ENCODE measurements at regions not wholly inside any gene's neighbourhood (a gene's known extent, or its start where the extent isn't known, plus 50 kb on each side); places are given as distances from the start of the nearest gene placed in this dataset.
"Not testable (repeated sequence)": the region's sequence is repeated elsewhere in the genome, so short reads cannot be mapped to it uniquely, and the experiment has no call there.

DNA sequence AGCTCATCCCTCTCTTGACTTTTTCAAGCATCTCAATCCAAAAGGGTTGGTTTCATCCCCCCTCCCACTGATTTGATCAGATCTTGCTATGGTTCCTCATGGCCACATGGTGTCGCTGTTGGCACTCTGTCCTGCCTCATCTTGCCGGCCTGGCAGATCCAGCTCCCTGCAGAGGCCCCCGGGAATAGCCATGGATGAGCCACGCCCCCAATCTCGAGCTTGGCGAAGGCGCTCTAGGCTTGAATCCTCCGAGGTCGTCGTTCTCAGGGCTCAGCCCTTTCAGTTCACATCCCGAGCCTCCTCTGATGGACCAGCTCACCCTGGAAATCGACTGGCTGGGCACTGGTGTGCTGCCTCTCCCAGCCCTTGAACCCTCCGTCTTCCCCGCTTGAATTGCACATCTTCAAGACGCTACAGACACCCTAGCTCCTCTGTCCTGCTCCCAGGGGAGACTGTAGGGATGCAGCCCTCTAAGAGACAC lies 628.7 kb downstream of the TYW1 start:
- DNase-seq, result peak; percentile 78

DNA sequence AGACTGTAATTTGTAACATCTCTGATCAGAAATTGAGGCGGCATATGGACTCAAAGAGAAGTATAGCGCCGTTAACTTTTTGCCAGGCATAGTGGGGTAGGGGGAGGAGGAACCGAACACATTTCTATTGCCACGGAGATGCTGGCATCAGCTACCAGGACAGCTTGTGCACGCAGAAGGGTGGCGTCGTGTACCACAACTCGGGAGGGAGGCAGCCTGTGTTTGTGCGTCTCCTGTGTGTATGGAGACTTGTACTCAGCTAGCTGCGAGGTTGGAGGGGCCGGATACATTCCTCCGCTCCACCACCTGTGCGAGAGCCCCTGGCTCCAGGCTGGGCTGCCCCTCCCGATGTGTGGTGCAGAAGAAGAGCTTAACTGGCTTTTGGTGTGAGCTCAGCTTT lies 634.8 kb downstream of the TYW1 start:
- DNase-seq, result no peak

DNA sequence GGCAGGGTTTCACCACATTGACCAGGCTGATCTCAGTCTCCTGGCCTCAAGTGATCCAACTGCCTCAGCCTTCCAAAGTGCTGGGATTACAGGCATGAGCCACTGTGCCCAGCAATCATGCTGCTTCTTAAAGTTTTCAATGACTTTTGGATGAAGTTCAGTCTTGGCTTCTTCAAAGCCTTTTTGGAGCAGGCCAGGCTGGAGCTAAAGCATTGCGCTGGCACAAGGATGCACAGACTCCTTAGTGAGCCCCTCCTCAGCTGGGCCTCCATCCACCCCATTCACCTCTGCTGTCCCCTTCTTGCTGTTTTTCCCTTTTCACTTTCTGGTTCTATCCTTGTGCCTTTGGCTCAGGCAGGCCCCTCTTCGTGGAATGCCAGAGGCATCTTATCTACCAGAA lies 638.6 kb downstream of the TYW1 start:
- DNase-seq, result no peak

DNA sequence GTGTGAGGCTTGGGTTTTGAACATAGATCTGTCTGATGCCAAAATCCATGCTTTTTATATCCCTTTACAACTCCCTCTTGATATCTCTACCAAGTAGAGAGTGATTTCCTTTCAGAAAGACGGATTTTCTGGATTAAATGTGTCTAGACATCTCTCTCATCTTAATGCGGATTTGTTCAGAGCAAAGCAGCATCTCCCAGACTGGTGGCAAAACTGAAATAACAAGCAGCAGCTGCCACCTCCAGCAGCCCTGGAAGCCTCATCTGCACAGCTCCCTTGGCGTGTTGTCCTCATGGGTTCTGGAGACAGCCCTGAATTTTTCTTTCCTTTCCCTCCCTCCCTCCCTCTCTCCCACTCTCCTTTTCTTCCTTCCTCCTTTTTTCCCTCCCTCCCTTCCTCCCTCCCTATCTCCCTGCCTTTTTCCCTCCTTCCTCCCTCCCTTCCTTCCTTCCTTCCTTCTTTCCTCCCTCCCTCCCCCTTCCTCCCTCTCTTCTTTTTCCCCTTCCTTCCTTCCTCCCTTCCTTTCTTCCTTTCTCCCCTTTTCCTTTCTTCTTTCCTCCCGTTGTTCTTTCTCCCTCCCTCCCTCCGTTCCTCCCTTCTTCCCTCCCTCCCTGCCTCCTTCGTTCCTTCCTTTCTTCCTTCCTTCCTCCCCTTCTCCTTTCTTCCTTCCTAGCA lies 639.9 kb downstream of the TYW1 start:
- DNase-seq, result no peak

DNA sequence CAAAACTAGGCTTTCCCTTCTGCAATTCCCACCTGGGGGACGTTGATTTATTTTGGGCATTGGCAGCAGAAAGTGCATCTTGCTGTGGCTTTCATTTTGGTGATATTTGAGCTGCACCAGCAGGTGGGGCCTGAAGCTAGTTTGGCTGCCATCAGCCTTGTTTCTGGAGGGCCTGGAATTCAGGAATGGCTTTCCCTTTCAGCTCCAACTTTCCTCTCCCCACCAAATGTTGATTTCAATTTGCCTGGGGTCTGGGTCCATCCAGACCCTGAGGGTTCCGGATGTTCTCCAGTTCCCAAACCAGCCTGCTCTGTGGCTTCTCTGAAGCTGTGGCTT lies 640.4 kb downstream of the TYW1 start:
- DNase-seq, result no peak

- not testable (repeated sequence) for DNase-seq
Measured at GRCh38 chr7:67642542-67642941, 645.9 kb downstream of the TYW1 start.

DNA sequence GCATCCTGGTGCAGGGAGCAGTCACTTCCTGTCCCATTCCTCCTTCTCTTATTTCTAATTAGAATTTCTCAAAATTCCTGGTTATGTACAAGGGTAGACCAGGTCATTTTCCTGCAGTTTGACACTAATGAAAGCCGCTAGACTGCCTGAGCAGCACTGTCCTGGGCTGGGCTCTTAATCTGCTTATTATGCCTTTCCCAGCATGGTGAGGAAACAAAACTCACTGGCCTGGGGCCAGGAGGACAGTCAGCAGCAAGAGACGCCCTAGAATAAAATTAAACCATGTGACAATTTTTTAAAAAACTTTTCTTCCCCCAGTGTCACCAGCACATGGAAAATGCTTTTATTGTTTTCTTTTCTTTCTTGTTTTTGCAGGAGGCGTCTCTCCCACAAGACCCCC lies 647.5 kb downstream of the TYW1 start:
- DNase-seq, result no peak

DNA sequence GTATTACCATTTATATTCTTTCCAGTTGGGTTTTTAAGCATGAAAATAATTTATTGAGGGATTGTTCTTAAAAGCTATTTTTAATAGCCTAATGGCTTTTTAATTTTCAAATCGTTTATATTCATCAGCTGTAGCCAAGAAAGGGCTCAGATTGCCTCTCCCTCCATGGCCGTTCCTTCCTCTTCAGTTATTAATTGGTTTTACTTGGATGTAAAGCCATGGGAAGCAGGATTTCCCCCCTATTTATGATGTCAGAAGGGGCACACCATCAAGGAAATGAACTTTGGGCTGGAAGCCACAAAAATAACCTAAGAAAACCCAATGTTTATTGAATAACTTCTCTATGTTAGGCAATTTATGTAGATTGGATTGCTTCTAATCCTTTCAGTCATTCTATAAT lies 656.3 kb downstream of the TYW1 start:
- DNase-seq, result no peak

DNA sequence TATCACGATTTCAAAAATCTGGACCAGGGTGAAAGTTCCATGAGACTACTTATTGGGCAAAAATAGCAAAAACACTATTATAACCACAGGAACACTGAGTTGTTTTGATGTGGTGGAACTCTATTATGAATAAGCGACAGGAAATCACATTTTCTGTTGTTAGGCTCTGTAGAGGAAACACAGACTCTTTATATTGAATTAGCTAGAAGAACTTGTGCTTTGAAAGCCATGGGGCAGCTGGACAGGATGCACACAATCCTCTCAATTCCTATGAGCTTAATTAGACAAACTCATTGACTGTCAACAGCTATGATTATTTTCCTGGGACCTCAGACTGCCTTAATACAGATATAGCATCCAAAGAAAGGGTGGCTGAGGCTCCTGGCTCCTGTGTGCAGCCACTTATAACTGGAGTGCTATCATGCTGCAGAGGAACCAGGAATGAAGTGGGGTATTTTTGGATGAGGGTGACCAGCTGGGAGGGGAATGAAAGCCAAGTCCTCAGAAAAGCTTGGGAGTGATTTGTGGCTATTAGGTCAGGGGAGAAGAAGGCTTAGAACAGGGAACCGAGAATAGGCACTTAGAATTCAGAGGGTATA lies 657.3 kb downstream of the TYW1 start:
- DNase-seq, result no peak

GRCh38 chr7:67654642-67655041 lies 658.0 kb downstream of the TYW1 start:
- DNase-seq, result peak; percentile 25

- DNase-seq, result peak; percentile 10
Measured at GRCh38 chr7:67655168-67655567, 658.5 kb downstream of the TYW1 start.

- DNase-seq, result no peak
Measured at GRCh38 chr7:67659091-67659490, 662.5 kb downstream of the TYW1 start.

DNA sequence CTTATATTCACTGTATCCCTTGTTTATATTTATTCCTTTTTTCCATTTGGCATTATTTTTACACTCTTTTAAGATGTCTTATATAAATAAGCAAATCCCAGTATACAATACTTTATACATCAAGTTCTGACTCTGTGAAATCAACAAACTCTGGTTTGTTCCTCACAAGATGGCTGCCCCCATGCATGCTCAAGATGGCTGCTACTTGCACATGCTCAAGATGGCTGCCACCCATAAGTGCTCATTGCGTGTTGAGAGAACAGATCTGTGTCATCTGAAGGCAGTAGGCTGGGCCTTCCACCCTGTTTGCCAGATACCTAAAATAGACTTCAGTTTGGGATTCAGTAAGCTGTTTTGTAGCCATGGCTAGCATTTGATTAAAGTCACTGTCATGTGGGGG lies 666.2 kb downstream of the TYW1 start:
- DNase-seq, result no peak

- DNase-seq, result no peak
Measured at GRCh38 chr7:67663644-67664043, 667.0 kb downstream of the TYW1 start.

DNA sequence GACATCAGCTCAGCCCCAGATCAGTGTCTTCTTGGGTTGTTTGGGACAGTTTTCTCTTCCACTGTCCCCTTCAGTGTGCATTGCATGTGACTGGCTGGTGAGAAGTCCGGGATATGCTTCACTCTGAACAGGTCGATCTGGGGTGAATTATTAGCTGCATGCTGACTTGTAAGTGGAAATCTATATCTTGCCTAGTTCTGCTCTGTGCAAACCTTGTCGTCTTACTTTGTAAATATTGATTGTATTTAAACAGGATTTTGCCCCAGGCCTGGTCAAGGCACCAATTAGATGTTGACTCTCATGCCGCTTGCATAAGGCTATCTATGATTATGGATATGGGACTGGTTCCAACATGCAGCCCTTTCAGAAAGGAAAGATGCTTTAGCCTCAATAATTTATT lies 669.7 kb downstream of the TYW1 start:
- DNase-seq, result not testable (repeated sequence)

DNA sequence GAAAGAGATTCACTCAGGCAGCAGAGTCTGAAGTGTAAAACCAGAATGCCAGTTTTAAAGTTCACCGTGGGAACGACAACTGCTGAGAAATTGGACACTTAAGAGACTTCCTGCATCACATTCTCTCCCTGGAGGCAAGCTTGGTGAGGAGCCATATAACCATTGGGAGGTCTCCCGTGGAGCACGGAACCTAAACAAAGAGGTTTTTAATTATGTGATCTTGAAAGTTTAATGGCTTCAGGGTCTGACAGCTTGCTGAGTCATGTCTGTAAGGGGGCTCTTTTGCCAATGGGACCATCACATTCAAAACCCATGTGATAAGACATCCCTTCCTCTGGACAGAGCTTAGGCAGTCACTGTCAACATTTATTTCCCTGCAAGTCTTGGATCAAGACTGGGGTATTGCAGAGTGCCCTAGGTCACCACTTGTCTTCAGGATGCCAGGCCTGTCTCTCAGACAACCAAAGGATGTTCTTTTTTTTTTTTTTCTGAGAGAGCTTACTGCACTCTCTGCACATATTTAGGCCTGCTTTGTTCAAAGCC lies 674.4 kb downstream of the TYW1 start:
- DNase-seq, result peak; percentile 71

- DNase-seq, result no peak
Measured at GRCh38 chr7:67673861-67674260, 677.2 kb downstream of the TYW1 start.

GRCh38 chr7:67674862-67675261 lies 678.2 kb downstream of the TYW1 start:
- DNase-seq, result not testable (repeated sequence)

DNA sequence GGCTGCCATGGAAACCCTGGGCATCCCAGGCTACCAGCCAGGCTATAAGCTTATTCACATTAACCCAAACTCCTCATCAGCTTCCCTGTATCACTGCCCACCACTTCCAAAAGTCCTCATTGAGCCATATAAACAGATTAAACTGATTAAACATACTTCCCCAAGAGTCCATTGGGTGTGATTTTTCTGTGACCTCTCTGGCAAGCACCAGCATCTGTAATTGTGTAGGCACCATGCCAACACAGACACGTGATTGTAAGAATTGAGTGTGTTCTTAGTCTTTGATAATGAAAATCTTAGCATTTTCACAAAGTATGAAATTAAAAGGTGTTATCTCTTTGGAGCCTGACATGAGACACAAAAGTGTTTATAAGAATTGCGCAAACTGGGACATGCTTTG lies 679.3 kb downstream of the TYW1 start:
- DNase-seq, result no peak

DNA sequence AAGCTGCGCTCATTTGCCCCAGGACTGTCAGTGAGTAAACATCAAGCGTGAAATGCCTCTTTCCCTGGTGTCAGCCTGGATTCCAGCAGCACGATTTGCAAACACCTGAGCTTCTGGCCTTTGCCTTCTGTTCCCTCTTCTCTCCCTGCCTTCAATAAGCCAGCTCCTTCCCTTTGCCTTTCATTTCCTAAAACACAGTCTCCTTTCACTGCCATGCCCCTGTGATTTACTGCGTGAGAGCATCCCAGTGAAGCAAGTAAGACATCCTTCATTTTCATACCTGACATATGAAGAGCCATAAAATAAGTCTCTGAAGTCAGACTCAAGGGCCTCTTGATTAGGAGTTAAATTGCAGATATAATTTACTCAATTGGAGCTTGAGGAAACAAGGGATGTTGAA lies 681.8 kb downstream of the TYW1 start:
- no peak for DNase-seq

DNA sequence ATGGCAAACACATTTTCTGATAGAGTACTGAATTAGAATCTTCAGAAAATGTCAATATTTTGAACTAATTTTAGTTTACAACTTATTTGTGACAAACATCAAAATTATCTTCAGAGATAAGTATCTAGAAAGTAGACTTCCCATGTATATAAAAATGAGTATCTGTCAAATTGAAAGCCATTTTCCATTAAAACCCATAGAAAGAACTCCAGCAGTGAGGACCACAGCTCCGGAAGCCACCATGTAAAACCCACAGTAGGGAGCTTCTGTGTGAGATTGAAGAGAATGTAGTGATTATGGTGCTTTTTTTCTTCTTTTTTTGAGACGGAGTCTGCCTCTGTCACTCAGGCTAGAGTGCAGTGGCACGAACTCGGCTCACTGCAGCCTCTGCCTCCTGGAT lies 687.0 kb downstream of the TYW1 start:
- DNase-seq, result no peak

DNA sequence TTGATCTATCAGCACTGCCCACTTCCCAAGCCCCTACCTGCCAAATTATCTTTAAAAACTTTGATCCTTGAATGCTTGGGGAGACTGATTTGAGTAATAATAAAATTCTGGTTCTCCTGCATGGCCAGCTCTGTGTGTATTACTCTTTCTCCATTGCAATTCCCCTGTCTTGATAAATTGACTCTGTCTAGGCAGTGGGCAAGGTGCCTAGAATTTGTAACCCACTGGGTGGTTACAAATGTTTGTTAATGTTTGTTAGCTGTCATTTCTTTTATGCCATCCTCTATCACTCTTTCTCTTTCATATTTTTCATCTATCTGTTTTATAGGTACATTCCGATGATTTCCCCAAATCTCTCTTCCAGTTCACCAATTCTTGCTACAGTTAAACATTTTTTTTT lies 694.1 kb downstream of the TYW1 start:
- DNase-seq, result no peak

DNA sequence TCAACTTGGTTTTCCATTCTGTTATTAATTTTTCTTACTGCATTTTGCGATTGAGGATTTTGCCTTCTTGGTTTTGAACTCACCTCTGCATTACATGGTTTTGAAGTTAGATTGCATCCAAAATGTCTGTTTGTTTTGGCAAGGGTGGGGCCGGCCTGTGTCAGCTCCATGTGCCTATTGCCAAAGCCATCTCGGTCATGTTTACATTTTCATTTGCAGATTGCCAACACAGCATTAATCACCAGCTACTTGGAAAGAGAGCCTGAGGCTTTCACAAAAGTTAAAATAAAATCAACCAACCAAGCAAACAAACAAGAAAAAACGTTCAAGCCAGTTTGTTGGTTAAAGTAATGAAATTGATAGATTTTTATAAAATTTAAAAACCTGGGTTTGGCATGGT lies 695.8 kb downstream of the TYW1 start:
- no peak for DNase-seq

DNA sequence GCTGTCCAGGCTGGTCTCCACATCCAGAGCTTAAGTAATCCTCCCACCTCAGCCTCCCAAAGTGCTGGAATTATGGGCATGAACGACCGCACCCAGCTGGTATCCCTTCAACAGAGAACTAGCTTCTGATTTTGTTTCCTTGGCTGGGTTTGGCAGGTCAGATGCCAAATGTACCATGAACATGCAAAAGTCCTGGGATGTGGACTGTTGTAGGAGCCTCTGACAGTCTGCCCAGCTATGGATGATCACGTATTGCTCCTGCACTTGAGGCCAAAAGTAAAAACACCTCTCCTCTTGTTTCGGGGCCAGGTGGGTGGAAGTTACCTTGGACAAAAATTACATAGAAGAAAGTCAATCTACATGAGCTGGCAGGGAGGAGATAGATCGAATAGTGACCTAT lies 699.5 kb downstream of the TYW1 start:
- no peak for DNase-seq

DNA sequence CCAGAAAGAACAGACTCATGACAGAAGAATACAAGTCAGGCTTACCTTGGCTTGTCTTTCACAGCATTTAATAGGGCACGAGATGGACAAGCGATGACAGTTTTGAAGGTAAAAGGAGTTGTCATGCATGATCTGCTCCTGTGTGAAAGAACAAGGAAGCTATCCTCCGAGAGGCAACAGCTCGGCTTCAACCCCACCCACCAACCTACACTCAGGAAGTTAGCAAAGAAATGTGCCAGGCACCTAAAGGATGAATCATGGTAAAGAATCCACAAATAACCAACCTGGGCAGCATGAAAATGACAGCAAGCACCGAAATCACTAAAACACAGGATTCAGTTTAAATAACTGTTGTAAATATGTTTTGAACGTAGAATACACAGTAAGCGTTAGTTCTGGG lies 700.2 kb downstream of the TYW1 start:
- no peak for DNase-seq

Data from fibroblast of skin of right quadriceps (primary cell).